GM18870 (cell line): ENCODE measurements at regions not wholly inside any gene's neighbourhood (a gene's known extent, or its start where the extent isn't known, plus 50 kb on each side); places are given as distances from the start of the nearest gene placed in this dataset.
"Not testable (repeated sequence)": the region's sequence is repeated elsewhere in the genome, so short reads cannot be mapped to it uniquely, and the experiment has no call there.

ENCODE experiments used
- ATAC-seq: cut with Tn5 transposase; IDR thresholded peaks from one replicate; pipeline ENCODE4 v1.9.1; 2021; ENCODE audit warnings: moderate library complexity; ENCODE audit not compliant: unreplicated experiment

DNA sequence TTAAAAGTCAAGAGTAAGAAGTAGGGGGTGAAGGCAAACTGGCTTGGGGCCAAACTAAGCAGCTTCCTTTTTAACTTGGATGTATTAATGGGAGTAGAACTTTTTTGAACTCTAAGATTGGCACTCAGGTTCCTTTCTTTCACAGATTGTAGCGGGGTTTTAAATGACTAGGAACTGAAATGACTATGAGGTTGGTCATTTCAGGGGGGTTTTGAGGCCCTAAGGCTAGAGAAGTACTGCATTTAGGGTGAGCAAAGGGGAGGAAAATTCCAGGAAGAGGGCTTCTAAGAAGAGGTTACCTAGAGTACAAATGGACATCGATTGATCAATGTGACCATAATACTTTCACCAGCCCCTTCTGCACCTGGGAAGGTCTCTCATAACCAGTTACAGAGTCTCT is 381.8 kb downstream of the MLLT3 start:
- peak; percentile 43 for ATAC-seq

DNA sequence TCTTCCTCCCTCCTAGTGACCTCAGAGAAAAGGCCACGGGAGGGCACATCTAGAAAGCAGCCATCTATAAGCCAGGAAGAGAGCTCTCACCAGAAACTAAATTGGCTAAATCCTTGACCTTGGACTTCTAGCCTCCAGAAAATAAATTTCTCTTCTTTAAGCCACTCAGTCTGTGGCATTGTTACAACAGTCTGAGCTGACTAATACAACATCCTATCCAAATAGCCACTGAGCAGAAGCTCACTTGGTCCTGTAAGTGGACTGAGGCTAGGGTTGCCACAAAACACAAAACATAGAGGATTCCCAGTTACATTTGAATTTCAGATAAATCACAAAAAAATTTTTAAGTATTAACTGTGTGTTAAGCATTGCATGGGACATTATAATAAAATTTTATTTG is 383.4 kb downstream of the MLLT3 start:
- ATAC-seq: no peak

DNA sequence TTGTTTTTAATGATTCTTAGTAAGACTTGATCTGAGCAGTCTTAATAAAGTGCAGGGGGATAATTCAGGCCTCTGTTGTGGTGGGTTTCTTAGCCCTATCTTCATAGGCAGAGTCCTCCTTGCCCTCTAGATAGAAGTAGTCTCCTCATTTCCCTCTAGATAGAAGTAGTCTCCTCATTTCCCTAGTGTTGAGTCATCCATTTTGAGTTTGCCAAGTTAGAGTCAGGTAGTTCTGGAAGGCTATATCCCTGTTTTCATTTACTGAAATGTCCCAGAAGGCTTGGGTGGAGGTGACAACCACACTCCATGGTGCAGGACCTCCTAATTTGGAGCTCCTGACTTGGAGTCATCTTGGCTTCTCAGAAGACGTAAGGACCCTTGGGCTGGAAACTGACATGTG is 384.6 kb downstream of the MLLT3 start:
- ATAC-seq: no peak

DNA sequence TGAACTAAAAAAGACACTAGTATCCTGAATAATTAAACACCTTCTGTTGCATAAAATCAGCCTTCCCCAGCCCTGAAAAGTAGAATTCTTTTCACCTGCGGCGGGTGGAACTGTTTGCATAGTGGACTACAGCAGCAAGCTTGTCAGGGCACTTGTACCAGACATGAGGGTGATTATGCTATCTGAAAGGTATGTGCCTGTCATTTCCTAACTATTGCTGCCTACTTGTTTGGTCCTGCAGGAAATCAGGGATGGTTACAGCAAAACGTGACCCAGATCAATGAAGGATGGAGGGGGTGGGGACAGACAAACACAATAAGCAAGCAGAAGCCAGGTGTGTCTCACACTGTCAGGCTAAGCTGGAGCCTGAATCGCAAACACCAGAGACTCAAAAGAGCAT is 385.6 kb downstream of the MLLT3 start:
- no peak for ATAC-seq

DNA sequence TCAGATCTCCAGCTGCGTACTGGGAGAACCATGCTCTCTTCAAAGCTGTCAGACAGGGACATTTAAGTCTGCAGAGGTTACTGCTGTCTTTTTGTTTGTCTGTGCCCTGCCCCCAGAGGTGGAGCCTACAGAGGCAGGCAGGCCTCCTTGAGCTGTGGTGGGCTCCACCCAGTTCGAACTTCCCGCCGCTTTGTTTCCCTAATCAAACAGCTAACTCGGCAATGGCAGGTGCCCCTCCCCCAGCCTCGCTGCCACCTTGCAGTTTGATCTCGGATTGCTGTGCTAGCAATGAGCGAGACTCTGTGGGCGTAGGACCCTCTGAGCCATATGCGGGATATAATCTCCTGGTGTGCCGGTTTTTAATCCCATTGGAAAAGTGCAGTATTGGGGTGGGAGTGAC is 387.1 kb downstream of the MLLT3 start:
- not testable (repeated sequence) for ATAC-seq

DNA sequence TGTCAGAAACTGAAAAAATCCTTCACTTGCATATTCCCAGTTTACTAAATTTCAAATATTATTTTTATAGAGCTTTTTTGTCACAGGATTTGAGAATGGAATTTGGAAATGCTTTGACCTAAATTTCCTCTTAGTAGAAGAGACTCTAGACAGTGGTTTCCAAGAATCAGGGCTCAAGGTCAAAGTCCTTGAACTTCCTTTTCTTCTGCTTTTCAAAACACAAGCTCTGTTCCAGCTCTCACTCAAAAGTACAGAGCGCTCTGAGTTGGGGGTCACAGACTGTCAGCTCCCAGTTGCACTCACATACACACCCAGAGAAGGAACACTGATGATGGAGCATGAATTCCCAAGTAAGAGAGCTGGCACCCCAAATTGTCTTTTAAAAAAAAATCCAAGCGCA is 394.2 kb downstream of the MLLT3 start:
- ATAC-seq: no peak

DNA sequence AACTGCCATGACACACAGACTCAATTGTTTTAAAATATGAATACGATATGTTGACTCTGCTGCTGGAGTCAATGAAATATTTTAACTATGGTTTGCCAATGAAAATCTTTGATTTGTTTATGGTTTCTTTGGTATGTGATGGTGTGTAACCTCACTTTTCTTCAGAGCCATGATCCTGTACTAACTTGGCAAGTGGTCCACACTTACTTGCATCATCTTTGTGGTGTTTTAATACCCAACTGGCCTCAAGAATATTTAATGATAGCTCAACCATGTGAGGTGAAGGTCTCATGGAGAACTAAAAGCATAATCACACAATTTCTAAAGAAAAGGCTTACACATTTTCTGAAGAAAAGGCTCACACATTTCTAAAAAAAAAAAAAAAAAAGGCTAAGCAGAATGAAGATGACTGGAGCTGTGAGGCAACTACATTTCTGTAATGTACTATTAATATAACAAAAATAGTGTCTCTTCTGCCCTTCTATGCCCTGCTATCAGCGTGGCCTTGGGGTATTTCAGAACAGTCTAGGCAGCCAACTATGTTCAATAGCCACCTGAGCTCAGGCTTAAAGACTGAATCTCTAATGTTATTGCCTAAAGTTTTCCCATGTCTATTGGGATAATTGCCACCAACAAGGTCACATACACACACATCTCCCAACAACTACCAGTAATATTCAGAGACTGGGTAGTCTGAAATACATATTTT is 395.0 kb downstream of the MLLT3 start:
- no peak for ATAC-seq

DNA sequence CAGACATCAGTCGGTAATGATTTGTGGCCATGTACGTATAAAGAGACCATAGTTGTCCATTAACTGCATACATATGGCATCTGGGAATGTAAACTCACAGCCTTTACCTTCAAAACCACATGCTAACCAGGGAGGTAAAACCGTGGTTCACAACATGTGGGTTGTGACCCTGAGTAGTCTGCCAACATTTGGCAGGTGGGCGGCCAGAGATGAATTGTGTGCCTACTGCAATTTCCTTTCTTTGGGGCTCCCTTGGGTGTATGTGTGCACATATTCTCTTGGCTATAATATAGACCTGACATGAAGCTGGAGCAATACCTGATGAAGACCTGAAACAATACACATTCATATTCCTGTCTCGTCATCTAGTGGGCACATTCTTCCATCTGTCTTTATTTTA is 396.0 kb downstream of the MLLT3 start:
- no peak for ATAC-seq

DNA sequence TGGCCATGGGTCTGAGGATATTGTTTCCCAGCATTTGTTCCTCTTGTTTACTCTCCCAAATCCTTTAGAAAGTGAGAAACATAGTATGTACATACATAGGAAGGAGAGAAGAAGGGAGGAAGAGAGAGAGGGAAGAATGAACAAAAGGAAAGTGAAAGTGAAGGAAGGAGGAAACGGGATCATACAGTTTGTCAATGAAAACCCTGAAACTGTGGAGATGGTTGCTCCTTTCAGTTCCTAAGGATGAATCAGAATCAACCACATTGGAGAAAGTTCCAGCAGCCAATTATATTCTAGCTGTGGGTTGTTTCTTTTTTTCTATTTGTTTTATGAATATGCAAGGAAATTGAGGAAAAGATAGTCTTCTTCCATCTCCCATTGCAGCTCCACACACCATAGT is 396.5 kb downstream of the MLLT3 start:
- ATAC-seq: no peak

DNA sequence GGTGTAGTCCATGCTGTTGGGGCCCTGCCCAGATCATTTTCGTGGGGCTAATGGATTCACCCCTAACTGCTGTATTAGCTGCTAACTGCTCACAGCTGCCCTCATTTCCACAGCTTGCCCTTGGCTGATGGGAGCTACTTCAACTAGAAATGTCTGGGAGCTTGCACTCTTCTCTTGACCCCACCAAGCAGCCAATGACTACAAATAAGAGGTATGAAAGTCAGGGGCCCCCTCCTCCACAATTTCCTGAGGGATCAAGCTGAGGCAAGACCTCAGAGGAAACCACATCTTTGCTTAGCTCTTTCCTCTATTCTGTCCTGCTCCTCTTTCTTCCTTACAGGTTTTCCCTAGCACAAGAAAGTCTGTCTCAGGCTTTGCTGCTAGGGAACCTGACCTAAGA is 397.5 kb downstream of the MLLT3 start:
- ATAC-seq: no peak

DNA sequence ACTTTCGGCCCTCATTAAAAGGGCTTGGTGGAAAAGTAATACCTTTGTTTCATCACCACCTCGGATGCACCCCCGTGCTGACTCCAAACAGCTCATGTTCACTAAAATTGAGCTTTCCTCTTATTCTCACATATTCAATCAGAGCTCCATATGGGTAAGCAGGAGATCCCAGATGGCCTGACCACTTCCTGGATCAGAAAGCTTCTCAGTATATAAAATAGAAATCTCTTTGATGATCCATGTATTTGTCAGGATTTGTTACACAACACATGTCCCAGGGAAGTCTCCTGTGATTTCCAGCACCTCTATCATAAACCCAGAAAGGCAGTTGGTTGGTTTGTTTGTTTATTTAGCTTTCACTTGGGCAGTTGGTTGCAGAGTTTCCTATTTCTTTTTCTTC is 402.0 kb downstream of the MLLT3 start:
- no peak for ATAC-seq

DNA sequence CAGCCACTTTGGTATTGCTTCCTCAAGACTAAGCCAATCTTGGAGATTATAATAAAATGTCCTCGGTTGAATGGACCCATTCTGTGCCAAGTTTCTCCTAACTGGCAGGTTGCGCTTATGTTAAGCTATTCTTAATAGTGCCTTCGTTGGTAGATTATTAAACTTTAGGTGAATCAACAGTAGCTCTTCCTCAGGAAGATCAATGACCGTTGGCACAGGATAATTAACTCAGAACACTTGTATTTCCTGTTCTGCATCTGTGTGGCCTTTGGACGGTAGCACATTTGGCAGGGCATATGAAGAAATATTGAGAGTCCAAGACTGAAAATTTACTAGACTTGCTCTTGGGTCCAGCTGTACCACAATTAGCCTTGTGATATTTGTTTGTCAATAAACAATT is 402.9 kb downstream of the MLLT3 start:
- ATAC-seq: no peak

DNA sequence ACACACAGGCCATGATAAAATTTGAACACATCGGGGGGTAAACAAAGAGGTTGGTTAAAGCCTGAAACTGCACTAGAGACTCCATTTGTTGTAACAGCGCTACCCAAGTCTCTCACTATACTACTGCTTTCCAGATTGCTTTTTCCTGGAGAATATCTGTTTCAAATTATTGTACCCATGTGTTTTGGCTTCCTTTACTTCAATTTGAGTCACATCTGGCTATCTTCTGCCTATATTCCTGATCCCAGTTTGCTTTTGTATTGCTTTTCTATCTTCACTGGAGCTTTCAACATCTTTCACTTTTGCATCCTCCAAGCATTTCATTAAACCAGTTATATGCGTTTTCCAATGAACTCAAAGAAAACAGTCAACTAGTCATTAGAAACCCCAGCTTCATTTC is 404.7 kb downstream of the MLLT3 start:
- no peak for ATAC-seq

DNA sequence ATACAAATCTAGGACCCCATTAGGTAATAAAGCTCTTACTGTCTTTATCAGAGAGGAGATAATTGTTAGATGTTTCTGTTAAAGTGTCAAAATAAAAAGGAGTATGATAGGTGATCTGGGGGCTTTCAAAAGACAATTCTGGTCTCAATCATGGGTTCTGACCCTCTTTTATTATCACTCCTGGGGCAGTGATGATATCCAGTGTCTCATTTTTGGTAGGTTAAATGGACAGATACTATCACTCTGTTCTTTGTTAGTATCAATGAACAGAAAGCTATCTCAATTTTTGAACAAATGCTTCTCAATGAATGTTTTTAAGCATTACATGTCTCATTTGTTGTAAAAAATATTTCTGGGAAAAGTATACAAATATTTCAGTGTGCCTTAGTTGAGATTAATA is 405.9 kb downstream of the MLLT3 start:
- no peak for ATAC-seq

DNA sequence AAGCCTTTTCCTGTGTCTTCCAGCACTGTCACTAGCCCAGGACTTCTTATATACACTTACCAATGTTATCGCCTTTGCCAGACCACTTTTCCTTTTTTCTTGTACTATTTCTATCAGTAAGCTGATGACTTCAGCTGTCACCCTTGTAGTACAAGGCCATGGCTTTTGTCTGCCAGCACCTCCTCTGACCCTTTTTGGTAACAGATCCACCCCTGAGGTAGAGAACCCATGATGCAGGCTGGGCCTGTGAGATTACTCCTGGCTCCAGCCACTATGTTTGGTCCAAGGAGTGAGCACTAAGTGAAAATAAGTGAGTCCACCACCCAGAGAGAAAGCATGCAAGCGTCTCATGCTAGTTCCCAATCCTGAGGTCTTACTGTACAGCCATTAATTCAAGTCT is 406.7 kb downstream of the MLLT3 start:
- ATAC-seq: no peak

DNA sequence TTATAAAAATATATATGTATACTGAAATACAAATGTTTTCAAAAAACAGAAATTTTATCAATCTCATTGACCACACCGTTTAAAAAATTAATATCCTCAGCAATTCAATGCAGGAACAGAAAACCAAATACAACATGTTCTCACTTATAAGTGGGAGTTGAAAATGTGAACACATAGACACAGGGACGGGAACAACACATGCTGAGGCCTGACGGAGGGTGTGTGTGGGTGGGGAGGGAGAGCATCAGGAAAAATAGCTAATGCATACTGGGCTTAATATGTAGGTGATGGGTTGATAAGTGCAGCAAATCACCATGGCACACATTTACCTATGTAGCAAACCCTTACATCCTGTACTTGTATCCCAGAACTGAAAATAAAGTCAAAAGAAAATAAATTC is 409.5 kb downstream of the MLLT3 start:
- no peak for ATAC-seq

DNA sequence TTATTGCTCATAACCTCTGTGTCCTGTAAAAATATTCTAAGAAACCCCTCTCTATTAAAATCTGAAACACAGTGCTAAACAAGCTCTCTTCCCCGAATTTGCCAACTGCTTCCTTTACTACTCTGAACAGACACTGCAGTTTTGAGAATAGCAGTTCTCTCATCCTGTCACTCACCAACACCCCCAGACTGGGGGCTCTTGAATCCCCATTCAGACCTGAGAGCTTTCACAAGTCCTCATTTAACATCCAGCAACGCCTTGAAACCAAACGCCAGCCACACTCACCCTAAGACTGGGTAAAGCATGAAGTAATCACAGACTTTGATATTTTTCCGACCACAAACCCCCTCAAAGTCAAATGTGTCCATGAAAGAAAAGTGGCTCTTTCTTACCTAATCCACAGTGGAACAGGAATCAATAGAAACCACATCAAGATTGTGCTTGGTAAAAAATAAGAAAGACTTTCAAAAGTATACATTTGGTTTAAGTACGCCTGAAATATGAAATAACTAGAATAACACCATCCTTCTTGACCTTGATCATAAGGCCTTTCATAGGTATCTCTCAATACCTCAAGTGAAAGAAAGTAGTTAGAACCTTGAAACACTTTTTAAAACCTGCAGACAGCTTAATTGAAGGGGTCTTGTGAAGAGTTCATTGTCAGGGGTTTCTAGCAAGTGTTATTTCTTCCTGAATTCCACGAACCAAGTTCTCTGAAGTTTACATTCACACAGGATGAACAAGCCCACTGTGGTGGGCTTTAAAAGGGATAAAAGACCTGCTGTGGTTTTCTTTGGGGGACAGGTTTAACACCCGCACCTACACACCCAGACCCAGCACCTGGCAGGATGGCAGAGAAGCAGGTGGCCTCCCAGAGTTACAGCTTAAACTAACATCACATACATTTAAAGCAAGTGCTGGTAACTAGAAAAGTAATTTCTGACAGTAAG is 412.6 kb downstream of the MLLT3 start:
- ATAC-seq: peak; percentile 79

DNA sequence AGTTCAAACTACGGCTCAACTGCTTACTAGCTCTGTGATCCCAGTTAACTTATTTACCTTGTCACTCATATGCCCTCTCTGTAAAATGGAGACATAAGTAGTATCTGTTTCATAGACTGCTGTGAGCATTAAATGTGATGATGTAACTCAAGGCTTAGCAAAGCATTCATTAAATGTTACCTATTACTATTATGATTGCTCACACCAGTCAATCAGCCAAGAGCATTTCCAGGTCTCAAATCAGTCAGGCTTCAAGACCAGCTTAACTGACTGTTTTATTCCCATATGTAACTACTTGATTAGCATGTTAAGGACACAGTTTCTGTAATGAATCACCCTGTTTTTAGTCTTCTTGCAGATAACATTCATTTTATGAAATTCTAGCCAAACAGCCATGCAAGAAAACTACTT is 413.3 kb downstream of the MLLT3 start:
- peak; percentile 40 for ATAC-seq

DNA sequence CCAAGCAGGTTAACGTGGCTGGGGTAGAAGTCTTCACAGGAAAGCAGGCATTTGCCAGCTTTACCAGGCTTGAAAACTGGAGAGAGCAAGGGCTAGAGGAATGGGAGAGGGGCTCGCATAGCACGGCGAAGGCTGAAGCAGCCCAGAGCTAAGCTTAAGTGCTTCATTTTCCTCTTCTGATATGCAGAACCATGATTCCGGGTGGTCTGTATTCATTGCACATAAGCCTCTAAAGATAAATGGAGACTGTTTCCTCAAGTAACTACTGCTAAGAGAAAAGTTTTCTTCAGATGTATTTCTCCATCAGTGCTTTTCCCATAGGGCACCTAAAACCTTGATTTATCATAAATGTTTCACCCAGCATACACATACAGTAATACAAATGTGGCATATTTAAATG is 414.1 kb downstream of the MLLT3 start:
- ATAC-seq: no peak

DNA sequence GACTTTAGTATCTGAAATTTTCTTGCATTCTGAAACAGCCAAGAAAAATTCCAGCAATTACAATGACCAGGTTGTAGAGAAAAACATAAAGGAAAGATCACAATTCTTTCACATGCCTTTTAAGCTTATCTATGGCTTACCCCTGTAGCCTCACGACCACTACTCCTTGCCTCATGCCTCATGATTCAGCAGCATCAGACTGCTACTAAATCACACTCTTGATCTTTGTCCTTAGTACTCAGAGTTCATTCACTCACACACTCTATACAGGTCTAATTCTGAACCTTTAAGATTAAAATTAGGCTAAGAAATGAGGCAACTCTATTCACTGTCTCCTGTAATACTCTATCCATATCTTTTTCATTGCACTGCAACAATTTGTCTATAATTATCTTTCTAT is 415.1 kb downstream of the MLLT3 start:
- no peak for ATAC-seq

DNA sequence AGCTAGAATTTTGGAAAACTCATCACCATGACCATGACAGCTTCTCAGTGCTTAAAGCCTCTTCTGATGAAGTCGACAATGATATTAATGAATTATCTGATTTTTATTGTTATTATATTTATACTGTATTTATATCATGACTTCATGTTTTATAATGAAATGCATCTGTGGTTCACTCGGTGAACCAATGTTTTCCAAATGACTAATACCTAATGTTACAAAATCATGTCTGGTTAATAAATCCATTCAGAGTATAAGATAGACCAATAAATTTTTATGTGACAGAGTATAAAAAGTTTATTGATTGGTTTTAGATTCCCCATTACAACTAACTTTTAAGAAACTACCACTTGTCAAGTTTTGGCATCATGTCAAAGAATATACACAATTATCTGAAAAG is 416.5 kb downstream of the MLLT3 start:
- ATAC-seq: no peak

DNA sequence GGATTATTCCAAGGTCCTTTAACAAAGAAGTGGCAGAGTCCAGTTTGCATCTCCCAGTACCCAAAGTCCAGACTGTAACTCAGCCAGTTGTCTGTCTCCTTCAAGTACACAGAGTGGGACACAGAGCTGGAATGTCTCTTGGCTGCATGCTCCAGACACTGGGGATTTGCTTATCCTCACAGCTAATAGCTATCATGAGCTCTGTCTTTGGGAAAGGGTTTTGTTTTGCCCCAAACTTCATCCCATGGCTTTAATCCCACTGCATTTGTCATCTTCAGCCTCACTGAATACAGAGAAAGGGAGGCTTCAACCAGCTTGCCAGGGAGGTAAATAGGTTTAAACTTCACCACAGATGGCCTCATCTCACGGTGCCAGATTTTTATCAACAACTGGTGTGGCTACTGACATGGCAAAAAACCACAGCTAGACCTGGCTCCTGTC is 412.2 kb upstream of the SLC24A2 start:
- no peak for ATAC-seq
